H1 (cell line): ENCODE measurements at regions not wholly inside any gene's neighbourhood (a gene's known extent, or its start where the extent isn't known, plus 50 kb on each side); places are given as distances from the start of the nearest gene placed in this dataset.

Experiments used
- CTCF ChIA-PET: fragments of 300-600 bp; sonication (Branson Sonifier 250); formaldehyde crosslinking; loops from one replicate; lab custom pipeline; 2021; ENCODE audit not compliant: partially characterized antibody; lab: Charles Lee
- POLR2A ChIA-PET: fragments of 300-600 bp; sonication (Branson Sonifier 250); formaldehyde crosslinking; loops from one replicate; lab custom pipeline; 2021; ENCODE audit warnings: inconsistent platforms; ENCODE audit not compliant: partially characterized antibody; lab: Charles Lee
- DNase-seq, 2 experiments: peaks; one replicate each; pipeline versions ENCODE4 v3.0.0 to v3.0.0-alpha.2; 2010 to 2022; ENCODE audit warnings: low spot score in 2 of 2, low read depth in 1 of 2, mixed read lengths in 1 of 2
- FAIRE-seq: peaks from 2 replicates; lab custom pipeline; 2011; peaks lifted over from hg19 to GRCh38; lab: Jason Lieb, UNC
- H2AFZ ChIP-seq: 2 replicates; pipeline ENCODE4 v1.8.1; 2012; ENCODE audit warnings: low read length, inconsistent platforms
- H2AK5ac ChIP-seq: 2 replicates; pipeline ENCODE4 v1.6.1; 2013; ENCODE audit warnings: low read depth, low read length
- H2BK120ac ChIP-seq: replicated peaks from 2 replicates; pipeline ENCODE3; 2013; ENCODE audit warnings: low read depth, low read length, inconsistent platforms
- H2BK12ac ChIP-seq: 2 replicates; pipeline ENCODE4 v1.6.1; 2013; ENCODE audit warnings: low read depth, low read length
- H2BK15ac ChIP-seq: 2 replicates; pipeline ENCODE4 v1.6.1; 2013; ENCODE audit warnings: low read length
- H2BK20ac ChIP-seq: 2 replicates; pipeline ENCODE4 v1.6.1; 2013; ENCODE audit warnings: low read length
- H2BK5ac ChIP-seq: 2 replicates; pipeline ENCODE4 v1.6.1; 2013; ENCODE audit warnings: low read depth, low read length
- H3K14ac ChIP-seq: 2 replicates; pipeline ENCODE4 v1.6.1; 2013; ENCODE audit warnings: inconsistent platforms; ENCODE audit not compliant: insufficient read length
- H3K18ac ChIP-seq: 2 replicates; pipeline ENCODE4 v1.6.1; 2013; ENCODE audit warnings: low read length; ENCODE audit errors: extremely low read depth
- H3K23ac ChIP-seq: 2 replicates; pipeline ENCODE4 v1.6.1; 2013; ENCODE audit warnings: inconsistent platforms; ENCODE audit not compliant: insufficient read length
- H3K23me2 ChIP-seq: 2 replicates; pipeline ENCODE4 v1.6.1; 2013; ENCODE audit warnings: low read depth, low read length
- H3K27ac ChIP-seq: 2 replicates; pipeline ENCODE4 v1.6.1; 2011; ENCODE audit warnings: low read depth, low read length, inconsistent platforms
- H3K27me3 ChIP-seq, 4 experiments: replicated peaks in 1 of 4; 1 replicate in 1 of 4; 2 replicates in 3 of 4; pipeline versions ENCODE4 v1.6.1 to v1.8.1; 2011 to 2013; ENCODE audit warnings: low read length in 3 of 4, mild to moderate bottlenecking in 3 of 4, inconsistent platforms in 2 of 4, mixed read lengths in 2 of 4, moderate library complexity in 1 of 4; ENCODE audit not compliant: control insufficient read depth in 3 of 4, insufficient read depth in 3 of 4; ENCODE audit errors: extremely low read depth in 1 of 4
- H3K36me3 ChIP-seq, 4 experiments: 2 replicates each; pipeline versions ENCODE4 v1.6.1 to v1.8.1; 2011 to 2013; ENCODE audit warnings: mild to moderate bottlenecking in 4 of 4, low read length in 3 of 4, moderate library complexity in 2 of 4, control low read depth in 1 of 4, inconsistent platforms in 1 of 4; ENCODE audit not compliant: insufficient read depth in 4 of 4, control insufficient read depth in 2 of 4
- H3K4ac ChIP-seq: replicated peaks from 2 replicates; pipeline ENCODE3; 2013; ENCODE audit warnings: low read length, low read depth, mixed read lengths, inconsistent platforms; ENCODE audit not compliant: insufficient read length
- H3K4me1 ChIP-seq, 4 experiments: replicated peaks in 1 of 4; 1 replicate in 1 of 4; 2 replicates in 3 of 4; pipeline versions ENCODE4 v1.6.1 to v1.8.1; 2011 to 2013; ENCODE audit warnings: low read length in 3 of 4, inconsistent platforms in 2 of 4, mixed read lengths in 1 of 4; ENCODE audit not compliant: insufficient read depth in 4 of 4, control insufficient read depth in 3 of 4
- H3K4me2 ChIP-seq, 2 experiments: 2 replicates each; pipeline versions ENCODE4 v1.6.1 to v1.8.1; 2011 to 2013; ENCODE audit warnings: low read depth in 2 of 2, low read length in 2 of 2, control low read depth in 1 of 2, inconsistent platforms in 1 of 2, mild to moderate bottlenecking in 1 of 2; ENCODE audit not compliant: insufficient read depth in 1 of 2
- H3K4me3 ChIP-seq, 4 experiments: fragments of 200-600, 300-600 bp in 1 of 4; sonication (generic), shearing (Covaris generic), sonication (Bioruptor Twin) in 1 of 4; 2 replicates each; pipeline versions ENCODE4 v1.5.1 to v1.8.1; 2011 to 2016; ENCODE audit warnings: low read length in 4 of 4, low read depth in 3 of 4, control low read depth in 2 of 4, inconsistent platforms in 2 of 4, mild to moderate bottlenecking in 2 of 4, mixed read lengths in 1 of 4, moderate library complexity in 1 of 4; ENCODE audit not compliant: insufficient read depth in 2 of 4; ENCODE audit errors: extremely low read depth in 1 of 4
- H3K56ac ChIP-seq: replicated peaks from 2 replicates; pipeline ENCODE3; 2013; ENCODE audit warnings: low read depth, mild to moderate bottlenecking, mixed read lengths, low read length, inconsistent platforms; ENCODE audit not compliant: insufficient read length
- H3K79me1 ChIP-seq: 2 replicates; pipeline ENCODE4 v1.6.1; 2013; ENCODE audit warnings: low read depth, low read length, control low read depth
- H3K79me2 ChIP-seq, 2 experiments: 2 replicates each; pipeline versions ENCODE4 v1.6.1 to v1.8.1; 2012 to 2013; ENCODE audit warnings: low read length in 2 of 2, mild to moderate bottlenecking in 2 of 2, inconsistent platforms in 1 of 2; ENCODE audit not compliant: insufficient read depth in 2 of 2, control insufficient read depth in 1 of 2
- H3K9ac ChIP-seq, 4 experiments: replicated peaks in 1 of 4; 1 replicate in 1 of 4; 2 replicates in 3 of 4; pipeline versions ENCODE4 v1.6.1 to v1.8.1; 2011 to 2013; ENCODE audit warnings: low read depth in 3 of 4, low read length in 3 of 4, control low read depth in 2 of 4, mild to moderate bottlenecking in 2 of 4, moderate library complexity in 2 of 4, inconsistent platforms in 1 of 4; ENCODE audit errors: extremely low read depth in 1 of 4
- H3K9me3 ChIP-seq, 2 experiments: 2 replicates each; pipeline versions ENCODE4 v1.6.1 to v1.8.1; 2012 to 2013; ENCODE audit warnings: mild to moderate bottlenecking in 2 of 2, moderate library complexity in 2 of 2, control low read depth in 1 of 2, inconsistent platforms in 1 of 2, low read depth in 1 of 2, low read length in 1 of 2, mixed read lengths in 1 of 2; ENCODE audit not compliant: insufficient read depth in 2 of 2
- H4K20me1 ChIP-seq, 2 experiments: replicated peaks in 1 of 2; 2 replicates each; pipeline versions ENCODE3 to v1.8.1; 2011 to 2013; ENCODE audit warnings: inconsistent platforms in 2 of 2, low read length in 2 of 2, mild to moderate bottlenecking in 1 of 2; ENCODE audit not compliant: insufficient read depth in 2 of 2, control insufficient read depth in 1 of 2
- H4K5ac ChIP-seq: 2 replicates; pipeline ENCODE4 v1.6.1; 2013; ENCODE audit warnings: low read length, low read depth, mixed read lengths, inconsistent platforms; ENCODE audit not compliant: insufficient read length
- H4K8ac ChIP-seq: 2 replicates; pipeline ENCODE4 v1.8.0; 2013; ENCODE audit warnings: mild to moderate bottlenecking, moderate library complexity, low read length, inconsistent platforms; ENCODE audit not compliant: insufficient read depth; ENCODE audit errors: extremely low read depth
- H4K91ac ChIP-seq: replicated peaks from 2 replicates; pipeline ENCODE3; 2013; ENCODE audit warnings: low read length, mixed read lengths, inconsistent platforms; ENCODE audit not compliant: insufficient read length
- CEBPB ChIP-seq: IDR thresholded peaks from 2 replicates; pipeline ENCODE4 v1.6.1; 2012; ENCODE audit warnings: low read depth, low read length
- RAD21 ChIP-seq, 2 experiments: IDR thresholded peaks in 1 of 2; conservative IDR thresholded peaks in 1 of 2; 2 replicates each; pipeline ENCODE4 v1.6.1; 2011; ENCODE audit warnings: low read depth in 2 of 2, low read length in 2 of 2, improper control_type of control experiment in 1 of 2, inconsistent platforms in 1 of 2, mild to moderate bottlenecking in 1 of 2, moderate library complexity in 1 of 2
- SRF ChIP-seq: IDR thresholded peaks from 2 replicates; pipeline ENCODE4 v1.6.1; 2011; ENCODE audit warnings: mild to moderate bottlenecking, low read depth, low read length, moderate library complexity
- TF ChIP-seq, protein P1 (sequence below), 3 experiments: IDR thresholded peaks; 1 replicate in 2 of 3; 2 replicates in 1 of 3; pipeline versions ENCODE4 v1.5.1 to v1.6.1; 2011; ENCODE audit warnings: low read length in 3 of 3, mild to moderate bottlenecking in 3 of 3, inconsistent platforms in 2 of 3, low read depth in 1 of 3, moderate library complexity in 1 of 3; ENCODE audit not compliant: insufficient read depth in 1 of 3; ENCODE audit errors: control extremely low read depth in 1 of 3

GRCh38 chr2:180240774-180241173 is 233.7 kb upstream of the CWC22 start:
- no peaks in the 10 kb centered on the region for H3K23me2 ChIP-seq
- no peak for FAIRE-seq
- no peak overlapping the region for H2BK12ac ChIP-seq
- H3K9ac ChIP-seq, result no peak overlapping the region
- H3K79me1 ChIP-seq, result no peaks in the 10 kb centered on the region
- no peak overlapping the region for H3K23ac ChIP-seq
- ChIA-PET POLR2A (no interaction called here), CTCF (interaction anchor here (0.5 to 3.1 kb wide), 6 partner anchors 8 to 118 kb away, joined by 3 to 12 read pairs (median 3); no protein-coding TSS in a partner anchor)
- no peak overlapping the region for H3K27ac ChIP-seq
- H3K4me2 ChIP-seq, result no peak overlapping the region
- H2BK20ac ChIP-seq, result no peak overlapping the region
- H4K91ac ChIP-seq, result no peak overlapping the region
- DNase-seq, result no peak
- no peak overlapping the region for H3K18ac ChIP-seq
- TF ChIP-seq SRF (no peak), RAD21 (IDR thresholded peaks at IDR 0.05 in 1 of 2, conservative IDR thresholded peaks at IDR 0.05 in 1 of 2; ENCODE audit: low read depth in 2 of 2, low read length in 2 of 2) (peak; percentile 59 to 60), CEBPB (peak; percentile 24; the same call in 1 of the 2 replicates)
- TF ChIP-seq, protein P1, sequence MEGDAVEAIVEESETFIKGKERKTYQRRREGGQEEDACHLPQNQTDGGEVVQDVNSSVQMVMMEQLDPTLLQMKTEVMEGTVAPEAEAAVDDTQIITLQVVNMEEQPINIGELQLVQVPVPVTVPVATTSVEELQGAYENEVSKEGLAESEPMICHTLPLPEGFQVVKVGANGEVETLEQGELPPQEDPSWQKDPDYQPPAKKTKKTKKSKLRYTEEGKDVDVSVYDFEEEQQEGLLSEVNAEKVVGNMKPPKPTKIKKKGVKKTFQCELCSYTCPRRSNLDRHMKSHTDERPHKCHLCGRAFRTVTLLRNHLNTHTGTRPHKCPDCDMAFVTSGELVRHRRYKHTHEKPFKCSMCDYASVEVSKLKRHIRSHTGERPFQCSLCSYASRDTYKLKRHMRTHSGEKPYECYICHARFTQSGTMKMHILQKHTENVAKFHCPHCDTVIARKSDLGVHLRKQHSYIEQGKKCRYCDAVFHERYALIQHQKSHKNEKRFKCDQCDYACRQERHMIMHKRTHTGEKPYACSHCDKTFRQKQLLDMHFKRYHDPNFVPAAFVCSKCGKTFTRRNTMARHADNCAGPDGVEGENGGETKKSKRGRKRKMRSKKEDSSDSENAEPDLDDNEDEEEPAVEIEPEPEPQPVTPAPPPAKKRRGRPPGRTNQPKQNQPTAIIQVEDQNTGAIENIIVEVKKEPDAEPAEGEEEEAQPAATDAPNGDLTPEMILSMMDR (IDR thresholded peaks at IDR 0.05; ENCODE audit: control extremely low read depth in 1 of 3, insufficient read depth in 1 of 3, low read depth in 1 of 3, low read length in 3 of 3), result peak in 2 of 3 experiments; percentile 14 to 16; a peak in 2 of 4 replicates
- H2AFZ ChIP-seq, result no peak overlapping the region
- H3K4me3 ChIP-seq, result no peak overlapping the region
- no peaks in the 10 kb centered on the region for H3K79me2 ChIP-seq
- H3K9me3 ChIP-seq, result no peaks in the 10 kb centered on the region
- no peak overlapping the region for H2AK5ac ChIP-seq
- no peaks in the 10 kb centered on the region for H4K20me1 ChIP-seq
- no peak overlapping the region for H2BK15ac ChIP-seq
- no peak overlapping the region for H2BK5ac ChIP-seq
- H4K8ac ChIP-seq, result no peak overlapping the region
- H3K14ac ChIP-seq, result no peak overlapping the region
- no peaks in the 10 kb centered on the region for H3K4me1 ChIP-seq
- no peak overlapping the region for H3K56ac ChIP-seq
- H2BK120ac ChIP-seq, result no peak overlapping the region
- H3K36me3 ChIP-seq, result no peaks in the 10 kb centered on the region
- H3K4ac ChIP-seq, result no peak overlapping the region
- H4K5ac ChIP-seq, result no peak overlapping the region
- H3K27me3 ChIP-seq, result no peaks in the 10 kb centered on the region
